ENCODE measurements at regions not wholly inside any gene's neighbourhood (a gene's known extent, or its start where the extent isn't known, plus 50 kb on each side); places are given as distances from the start of the nearest gene placed in this dataset.

DNA sequence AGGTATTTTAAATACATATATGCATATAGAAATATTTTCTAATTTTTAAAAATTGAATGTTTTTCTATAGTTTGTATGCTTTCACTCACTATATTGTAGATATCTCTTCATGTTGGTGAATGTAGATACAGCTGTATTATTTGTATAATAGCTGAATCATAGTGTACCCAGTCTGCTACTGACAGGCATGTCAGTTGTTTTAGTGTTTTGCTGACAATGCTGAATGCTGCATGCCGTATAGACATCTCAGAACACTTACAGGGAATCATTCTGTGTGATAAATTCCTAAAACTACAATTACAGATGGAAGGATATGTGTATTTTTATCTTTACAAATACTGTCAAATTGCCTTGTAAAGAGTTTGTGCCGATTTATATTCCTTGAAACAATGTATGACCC lies 175.4 kb downstream of the SIM1 start:
- Mint-ChIP-seq H3K4me3 (no peak overlapping the region), H3K27ac (no peak overlapping the region), H3K4me1 (no peaks in the 10 kb centered on the region), H3K27me3 (peaks cover 4% of the 10 kb centered on the region), H3K9me3 (ENCODE audit: insufficient read depth) (no peaks in the 10 kb centered on the region)
- Histone ChIP-seq H3K27me3 (replicated peaks in 1 of 4; ENCODE audit: control extremely low read depth in 1 of 4, control insufficient read depth in 3 of 4, insufficient read depth in 4 of 4, low read length in 3 of 4) (no peaks in the 10 kb centered on the region), H3K4me3 (ENCODE audit: control extremely low read depth in 1 of 5, extremely low read depth in 1 of 5, insufficient read depth in 1 of 5, low read depth in 2 of 5, low read length in 4 of 5) (no peak overlapping the region), H3K9me3 (ENCODE audit: control extremely low read depth in 1 of 3, control insufficient read depth in 2 of 3, insufficient read depth in 1 of 3, low read length in 2 of 3) (no peaks in the 10 kb centered on the region), H3K36me3 (replicated peaks in 1 of 2; ENCODE audit: control extremely low read depth in 1 of 2, control insufficient read depth in 1 of 2, extremely low read depth in 1 of 2, insufficient read depth in 2 of 2, low read length in 1 of 2) (no peaks in the 10 kb centered on the region), H3K9ac (ENCODE audit: low read length) (no peak overlapping the region), H3K79me2 (ENCODE audit: control insufficient read depth, insufficient read depth, low read length) (no peaks in the 10 kb centered on the region), H3K4me1 (ENCODE audit: control insufficient read depth in 2 of 2, insufficient read depth in 2 of 2, low read length in 2 of 2) (no peaks in the 10 kb centered on the region), H3K4me2 (replicated peaks; ENCODE audit: low read depth, low read length, poor library complexity, severe bottlenecking) (no peak overlapping the region), H3K27ac (ENCODE audit: low read length in 2 of 2) (no peak overlapping the region), H4K20me1 (ENCODE audit: control insufficient read depth, insufficient read depth, low read length, poor library complexity, severe bottlenecking) (no peaks in the 10 kb centered on the region), H2AFZ (ENCODE audit: insufficient read depth, low read depth, low read length, poor library complexity, severe bottlenecking) (no peak overlapping the region)
- intact Hi-C loops (cut with micrococcal nuclease): no loop called here
- ATAC-seq (ENCODE audit: low read depth): no peak
- DNase-seq: no peak
- ChIA-PET CTCF (no interaction called here), POLR2A (no interaction called here)
- WGBS (ENCODE audit: insufficient coverage): no CpG with 5 or more reads among the region's 2 CpGs
- TF ChIP-seq EZH2 (IDR thresholded peaks at IDR 0.05; ENCODE audit: borderline replicate concordance, insufficient read depth, low read depth, low read length, poor library complexity, severe bottlenecking): no peak
- TF ChIP-seq, protein P1, sequence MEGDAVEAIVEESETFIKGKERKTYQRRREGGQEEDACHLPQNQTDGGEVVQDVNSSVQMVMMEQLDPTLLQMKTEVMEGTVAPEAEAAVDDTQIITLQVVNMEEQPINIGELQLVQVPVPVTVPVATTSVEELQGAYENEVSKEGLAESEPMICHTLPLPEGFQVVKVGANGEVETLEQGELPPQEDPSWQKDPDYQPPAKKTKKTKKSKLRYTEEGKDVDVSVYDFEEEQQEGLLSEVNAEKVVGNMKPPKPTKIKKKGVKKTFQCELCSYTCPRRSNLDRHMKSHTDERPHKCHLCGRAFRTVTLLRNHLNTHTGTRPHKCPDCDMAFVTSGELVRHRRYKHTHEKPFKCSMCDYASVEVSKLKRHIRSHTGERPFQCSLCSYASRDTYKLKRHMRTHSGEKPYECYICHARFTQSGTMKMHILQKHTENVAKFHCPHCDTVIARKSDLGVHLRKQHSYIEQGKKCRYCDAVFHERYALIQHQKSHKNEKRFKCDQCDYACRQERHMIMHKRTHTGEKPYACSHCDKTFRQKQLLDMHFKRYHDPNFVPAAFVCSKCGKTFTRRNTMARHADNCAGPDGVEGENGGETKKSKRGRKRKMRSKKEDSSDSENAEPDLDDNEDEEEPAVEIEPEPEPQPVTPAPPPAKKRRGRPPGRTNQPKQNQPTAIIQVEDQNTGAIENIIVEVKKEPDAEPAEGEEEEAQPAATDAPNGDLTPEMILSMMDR (IDR thresholded peaks at IDR 0.05): no peak

DNA sequence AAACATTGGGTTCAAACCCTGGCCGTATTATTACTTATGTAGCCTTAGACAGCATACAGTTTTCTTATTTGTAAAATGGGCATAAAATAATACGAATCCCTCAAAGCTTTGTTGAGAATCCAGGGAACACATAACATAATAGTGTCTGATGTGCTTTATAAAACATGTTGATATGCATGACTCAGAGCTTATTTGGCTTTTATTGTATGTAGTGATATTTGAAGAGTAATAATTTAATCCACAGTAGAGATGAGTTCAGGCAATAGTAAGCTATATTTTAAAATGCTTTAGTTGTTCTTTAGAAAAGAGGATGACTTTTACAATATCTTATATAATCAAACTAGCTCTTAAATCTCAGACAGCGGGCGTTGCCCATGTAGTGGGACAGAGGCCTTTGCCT lies 176.4 kb downstream of the SIM1 start:
- H3K27me3 ChIP-seq (replicated peaks in 1 of 4; ENCODE audit: control extremely low read depth in 1 of 4, control insufficient read depth in 3 of 4, insufficient read depth in 4 of 4, low read length in 3 of 4): no peaks in the 10 kb centered on the region
- H3K4me3 ChIP-seq (ENCODE audit: control extremely low read depth in 1 of 5, extremely low read depth in 1 of 5, insufficient read depth in 1 of 5, low read depth in 2 of 5, low read length in 4 of 5): no peak overlapping the region
- H3K27me3 Mint-ChIP-seq: peaks cover 4% of the 10 kb centered on the region
- H3K4me3 Mint-ChIP-seq: no peak overlapping the region
- no peaks in the 10 kb centered on the region for H3K4me1 Mint-ChIP-seq
- H3K79me2 ChIP-seq (ENCODE audit: control insufficient read depth, insufficient read depth, low read length): no peaks in the 10 kb centered on the region
- no peaks in the 10 kb centered on the region for H4K20me1 ChIP-seq (ENCODE audit: control insufficient read depth, insufficient read depth, low read length, poor library complexity, severe bottlenecking)
- ATAC-seq (ENCODE audit: low read depth) (no peak), DNase-seq (no peak)
- no peaks in the 10 kb centered on the region for H3K4me1 ChIP-seq (ENCODE audit: control insufficient read depth in 2 of 2, insufficient read depth in 2 of 2, low read length in 2 of 2)
- CTCF ChIA-PET: no interaction called here
- H3K27ac Mint-ChIP-seq: no peak overlapping the region
- H3K27ac ChIP-seq (ENCODE audit: low read length in 2 of 2): no peak overlapping the region
- no peak overlapping the region for H2AFZ ChIP-seq (ENCODE audit: insufficient read depth, low read depth, low read length, poor library complexity, severe bottlenecking)
- no peaks in the 10 kb centered on the region for H3K36me3 ChIP-seq (replicated peaks in 1 of 2; ENCODE audit: control extremely low read depth in 1 of 2, control insufficient read depth in 1 of 2, extremely low read depth in 1 of 2, insufficient read depth in 2 of 2, low read length in 1 of 2)
- H3K9me3 ChIP-seq (ENCODE audit: control extremely low read depth in 1 of 3, control insufficient read depth in 2 of 3, insufficient read depth in 1 of 3, low read length in 2 of 3): no peaks in the 10 kb centered on the region
- POLR2A ChIA-PET: no interaction called here
- no peak overlapping the region for H3K4me2 ChIP-seq (replicated peaks; ENCODE audit: low read depth, low read length, poor library complexity, severe bottlenecking)
- intact Hi-C loops (cut with micrococcal nuclease): no loop called here
- no peak for TF ChIP-seq EZH2 (IDR thresholded peaks at IDR 0.05; ENCODE audit: borderline replicate concordance, insufficient read depth, low read depth, low read length, poor library complexity, severe bottlenecking)
- TF ChIP-seq, protein P1 (IDR thresholded peaks at IDR 0.05): no peak
- H3K9ac ChIP-seq (ENCODE audit: low read length): no peak overlapping the region
- no CpG with 5 or more reads among the region's 4 CpGs for WGBS (ENCODE audit: insufficient coverage)
- H3K9me3 Mint-ChIP-seq (ENCODE audit: insufficient read depth): no peaks in the 10 kb centered on the region
